ENCODE measurements at regions not wholly inside any gene's neighbourhood (a gene's known extent, or its start where the extent isn't known, plus 50 kb on each side); places are given as distances from the start of the nearest gene placed in this dataset.

- ATAC-seq (replicated peaks in 1 of 4) (no peak), DNase-seq (no peak)
- 89% methylated on average over 1 of the region's 1 CpG for WGBS (ENCODE audit: insufficient coverage)
- Mint-ChIP-seq H3K4me3 (no peak overlapping the region), H3K27me3 (no peaks in the 10 kb centered on the region), H3K4me1 (no peaks in the 10 kb centered on the region), H3K9me3 (peaks cover 0 to 4% (median 0%) of the 10 kb centered on the region in 3 donors), H3K27ac (no peak overlapping the region), H3K36me3 (no peaks in the 10 kb centered on the region)
- Histone ChIP-seq H3K36me3 (ENCODE audit: control insufficient read depth in 2 of 2, extremely low read depth in 1 of 2, insufficient read depth in 1 of 2, low read length in 1 of 2) (no peaks in the 10 kb centered on the region), H3K4me1 (ENCODE audit: control insufficient read depth in 1 of 2, extremely low read depth in 1 of 2, insufficient read depth in 2 of 2, low read length in 2 of 2) (no peaks in the 10 kb centered on the region), H3K27ac (ENCODE audit: low read length) (no peak overlapping the region), H3K9me3 (no peaks in the 10 kb centered on the region), H3K27me3 (replicated peaks in 1 of 2; ENCODE audit: control insufficient read depth in 2 of 2, extremely low read depth in 1 of 2, insufficient read depth in 2 of 2, low read length in 1 of 2) (peaks cover 0 to 4% of the 10 kb centered on the region in 2 experiments), H3K4me3 (ENCODE audit: control insufficient read depth in 1 of 2, extremely low read depth in 1 of 2, low read length in 1 of 2) (no peak overlapping the region)
- ChIA-PET CTCF (no interaction called here), POLR2A (no interaction called here)
Observed at GRCh38 chr3:181872887-181873286, 161.2 kb downstream of the SOX2 start.

- H3K27me3 Mint-ChIP-seq = peaks cover 0 to 1% of the 10 kb centered on the region in 2 donors
- H3K9me3 ChIP-seq = no peaks in the 10 kb centered on the region
- H3K4me3 ChIP-seq (ENCODE audit: control insufficient read depth in 1 of 2, extremely low read depth in 1 of 2, low read length in 1 of 2) = no peak overlapping the region
- ChIA-PET POLR2A (no interaction called here), CTCF (no interaction called here)
- ATAC-seq (replicated peaks in 1 of 4) (no peak), DNase-seq (no peak)
- no peaks in the 10 kb centered on the region for H3K36me3 Mint-ChIP-seq
- H3K4me1 Mint-ChIP-seq = no peaks in the 10 kb centered on the region
- H3K27ac ChIP-seq (ENCODE audit: low read length) = no peak overlapping the region
- no peaks in the 10 kb centered on the region for H3K4me1 ChIP-seq (ENCODE audit: control insufficient read depth in 1 of 2, extremely low read depth in 1 of 2, insufficient read depth in 2 of 2, low read length in 2 of 2)
- no peaks in the 10 kb centered on the region for H3K27me3 ChIP-seq (replicated peaks in 1 of 2; ENCODE audit: control insufficient read depth in 2 of 2, extremely low read depth in 1 of 2, insufficient read depth in 2 of 2, low read length in 1 of 2)
- no peak overlapping the region for H3K4me3 Mint-ChIP-seq
- H3K9me3 Mint-ChIP-seq = no peaks in the 10 kb centered on the region
- no peak overlapping the region for H3K27ac Mint-ChIP-seq
- no peaks in the 10 kb centered on the region for H3K36me3 ChIP-seq (ENCODE audit: control insufficient read depth in 2 of 2, extremely low read depth in 1 of 2, insufficient read depth in 1 of 2, low read length in 1 of 2)
- no CpG with 5 or more reads among the region's 1 CpG for WGBS (ENCODE audit: insufficient coverage)
Observed at GRCh38 chr3:181879926-181880325, 168.2 kb downstream of the SOX2 start.

GRCh38 chr3:181880331-181880730 lies 168.6 kb downstream of the SOX2 start:
- Mint-ChIP-seq H3K4me3 (no peak overlapping the region), H3K27ac (no peak overlapping the region), H3K36me3 (no peaks in the 10 kb centered on the region), H3K4me1 (no peaks in the 10 kb centered on the region), H3K9me3 (no peaks in the 10 kb centered on the region), H3K27me3 (peaks cover 0 to 1% of the 10 kb centered on the region in 2 donors)
- H3K9me3 ChIP-seq = no peaks in the 10 kb centered on the region
- H3K27ac ChIP-seq (ENCODE audit: low read length) = no peak overlapping the region
- no CpG with 5 or more reads among the region's 3 CpGs for WGBS (ENCODE audit: insufficient coverage)
- no peaks in the 10 kb centered on the region for H3K36me3 ChIP-seq (ENCODE audit: control insufficient read depth in 2 of 2, extremely low read depth in 1 of 2, insufficient read depth in 1 of 2, low read length in 1 of 2)
- H3K27me3 ChIP-seq (replicated peaks in 1 of 2; ENCODE audit: control insufficient read depth in 2 of 2, extremely low read depth in 1 of 2, insufficient read depth in 2 of 2, low read length in 1 of 2) = no peaks in the 10 kb centered on the region
- POLR2A ChIA-PET = no interaction called here
- H3K4me3 ChIP-seq (ENCODE audit: control insufficient read depth in 1 of 2, extremely low read depth in 1 of 2, low read length in 1 of 2) = no peak overlapping the region
- CTCF ChIA-PET = no interaction called here
- no peaks in the 10 kb centered on the region for H3K4me1 ChIP-seq (ENCODE audit: control insufficient read depth in 1 of 2, extremely low read depth in 1 of 2, insufficient read depth in 2 of 2, low read length in 2 of 2)
- ATAC-seq (replicated peaks in 1 of 4) (no peak), DNase-seq (no peak)

GRCh38 chr3:181881749-181882148 lies 170.0 kb downstream of the SOX2 start:
- CTCF ChIA-PET = interaction anchor here in 1 of 2 donors (0.6 kb wide), 1 partner anchor 1620 kb away, joined by 3 read pairs; no protein-coding TSS in a partner anchor
- WGBS (ENCODE audit: insufficient coverage) = no CpG with 5 or more reads among the region's 2 CpGs
- Mint-ChIP-seq H3K27ac (no peak overlapping the region), H3K4me3 (no peak overlapping the region), H3K27me3 (peaks cover 0 to 1% of the 10 kb centered on the region in 2 donors), H3K9me3 (no peaks in the 10 kb centered on the region), H3K4me1 (no peaks in the 10 kb centered on the region), H3K36me3 (no peaks in the 10 kb centered on the region)
- no peaks in the 10 kb centered on the region for H3K4me1 ChIP-seq (ENCODE audit: control insufficient read depth in 1 of 2, extremely low read depth in 1 of 2, insufficient read depth in 2 of 2, low read length in 2 of 2)
- H3K36me3 ChIP-seq (ENCODE audit: control insufficient read depth in 2 of 2, extremely low read depth in 1 of 2, insufficient read depth in 1 of 2, low read length in 1 of 2) = no peaks in the 10 kb centered on the region
- no peaks in the 10 kb centered on the region for H3K9me3 ChIP-seq
- POLR2A ChIA-PET = no interaction called here
- no peak overlapping the region for H3K27ac ChIP-seq (ENCODE audit: low read length)
- DNase-seq (no peak), ATAC-seq (replicated peaks in 1 of 4) (no peak)
- no peaks in the 10 kb centered on the region for H3K27me3 ChIP-seq (replicated peaks in 1 of 2; ENCODE audit: control insufficient read depth in 2 of 2, extremely low read depth in 1 of 2, insufficient read depth in 2 of 2, low read length in 1 of 2)
- H3K4me3 ChIP-seq (ENCODE audit: control insufficient read depth in 1 of 2, extremely low read depth in 1 of 2, low read length in 1 of 2) = no peak overlapping the region

GRCh38 chr3:181885868-181886630 lies 174.3 kb downstream of the SOX2 start:
- Histone ChIP-seq H3K4me1 (ENCODE audit: control insufficient read depth in 1 of 2, extremely low read depth in 1 of 2, insufficient read depth in 2 of 2, low read length in 2 of 2) (no peaks in the 10 kb centered on the region), H3K9me3 (no peaks in the 10 kb centered on the region), H3K27ac (ENCODE audit: low read length) (no peak overlapping the region), H3K27me3 (replicated peaks in 1 of 2; ENCODE audit: control insufficient read depth in 2 of 2, extremely low read depth in 1 of 2, insufficient read depth in 2 of 2, low read length in 1 of 2) (no peaks in the 10 kb centered on the region), H3K4me3 (ENCODE audit: control insufficient read depth in 1 of 2, extremely low read depth in 1 of 2, low read length in 1 of 2) (no peak overlapping the region), H3K36me3 (ENCODE audit: control insufficient read depth in 2 of 2, extremely low read depth in 1 of 2, insufficient read depth in 1 of 2, low read length in 1 of 2) (no peaks in the 10 kb centered on the region)
- H3K36me3 Mint-ChIP-seq = no peaks in the 10 kb centered on the region
- H3K27me3 Mint-ChIP-seq = peaks cover 0 to 1% of the 10 kb centered on the region in 2 donors
- ChIA-PET POLR2A (no interaction called here), CTCF (no interaction called here)
- DNase-seq (no peak), ATAC-seq (replicated peaks in 1 of 4) (no peak)
- no peak overlapping the region for H3K4me3 Mint-ChIP-seq
- no peak overlapping the region for H3K27ac Mint-ChIP-seq
- H3K9me3 Mint-ChIP-seq = no peaks in the 10 kb centered on the region
- H3K4me1 Mint-ChIP-seq = no peaks in the 10 kb centered on the region
- WGBS (ENCODE audit: insufficient coverage) = 60% methylated on average over 1 of the region's 6 CpGs

- Mint-ChIP-seq H3K9me3 (no peaks in the 10 kb centered on the region), H3K27me3 (peaks cover 0 to 1% of the 10 kb centered on the region in 2 donors), H3K4me1 (no peaks in the 10 kb centered on the region), H3K4me3 (no peak overlapping the region), H3K27ac (no peak overlapping the region), H3K36me3 (no peaks in the 10 kb centered on the region)
- ChIA-PET POLR2A (no interaction called here), CTCF (no interaction called here)
- no peak for DNase-seq
- Histone ChIP-seq H3K4me3 (ENCODE audit: control insufficient read depth in 1 of 2, extremely low read depth in 1 of 2, low read length in 1 of 2) (no peak overlapping the region), H3K27ac (ENCODE audit: low read length) (no peak overlapping the region), H3K9me3 (no peaks in the 10 kb centered on the region), H3K27me3 (replicated peaks in 1 of 2; ENCODE audit: control insufficient read depth in 2 of 2, extremely low read depth in 1 of 2, insufficient read depth in 2 of 2, low read length in 1 of 2) (no peaks in the 10 kb centered on the region), H3K36me3 (ENCODE audit: control insufficient read depth in 2 of 2, extremely low read depth in 1 of 2, insufficient read depth in 1 of 2, low read length in 1 of 2) (no peaks in the 10 kb centered on the region), H3K4me1 (ENCODE audit: control insufficient read depth in 1 of 2, extremely low read depth in 1 of 2, insufficient read depth in 2 of 2, low read length in 2 of 2) (no peaks in the 10 kb centered on the region)
- 57% methylated on average over 2 of the region's 4 CpGs for WGBS (ENCODE audit: insufficient coverage)
- ATAC-seq (replicated peaks in 1 of 4) = no peak
Observed at GRCh38 chr3:181886676-181887075, 175.0 kb downstream of the SOX2 start.

- Histone ChIP-seq H3K9me3 (no peaks in the 10 kb centered on the region), H3K4me1 (ENCODE audit: control insufficient read depth in 1 of 2, extremely low read depth in 1 of 2, insufficient read depth in 2 of 2, low read length in 2 of 2) (no peaks in the 10 kb centered on the region), H3K36me3 (ENCODE audit: control insufficient read depth in 2 of 2, extremely low read depth in 1 of 2, insufficient read depth in 1 of 2, low read length in 1 of 2) (no peaks in the 10 kb centered on the region), H3K27ac (ENCODE audit: low read length) (no peak overlapping the region), H3K27me3 (replicated peaks in 1 of 2; ENCODE audit: control insufficient read depth in 2 of 2, extremely low read depth in 1 of 2, insufficient read depth in 2 of 2, low read length in 1 of 2) (no peaks in the 10 kb centered on the region), H3K4me3 (ENCODE audit: control insufficient read depth in 1 of 2, extremely low read depth in 1 of 2, low read length in 1 of 2) (no peak overlapping the region)
- Mint-ChIP-seq H3K27ac (no peak overlapping the region), H3K27me3 (peaks cover 0 to 1% of the 10 kb centered on the region in 2 donors), H3K4me1 (no peaks in the 10 kb centered on the region), H3K9me3 (no peaks in the 10 kb centered on the region), H3K4me3 (no peak overlapping the region), H3K36me3 (no peaks in the 10 kb centered on the region)
- DNase-seq (no peak), ATAC-seq (replicated peaks in 1 of 4) (no peak)
- CTCF ChIA-PET = interaction anchor here in 1 of 2 donors (0.6 kb wide), 1 partner anchor 459 kb away, joined by 3 read pairs; no protein-coding TSS in a partner anchor
- no CpG with 5 or more reads among the region's 1 CpG for WGBS (ENCODE audit: insufficient coverage)
- POLR2A ChIA-PET = no interaction called here
Observed at GRCh38 chr3:181887685-181888084, 176.0 kb downstream of the SOX2 start.
